Glutamatergic neuron (in vitro differentiated cells): ENCODE measurements at regions not wholly inside any gene's neighbourhood (a gene's known extent, or its start where the extent isn't known, plus 50 kb on each side); places are given as distances from the start of the nearest gene placed in this dataset.
A peak's percentile ranks its signal among the peaks of the same experiment; 100 is the strongest.

Source experiments
- DNase-seq: peaks from one replicate; pipeline ENCODE4 v3.0.0; 2022
- H3K27ac Mint-ChIP-seq: one replicate; pipeline ENCODE4 v1.8.0; 2020; ENCODE audit warnings: mild to moderate bottlenecking, mixed read lengths, inconsistent platforms; ENCODE audit not compliant: unreplicated experiment
- H3K27me3 Mint-ChIP-seq: one replicate; pipeline ENCODE4 v1.8.0; 2020; ENCODE audit warnings: mild to moderate bottlenecking, moderate library complexity, mixed read lengths, inconsistent platforms; ENCODE audit not compliant: unreplicated experiment
- H3K36me3 Mint-ChIP-seq: one replicate; pipeline ENCODE4 v1.8.0; 2020; ENCODE audit warnings: mild to moderate bottlenecking, mixed read lengths, inconsistent platforms; ENCODE audit not compliant: unreplicated experiment
- H3K4me1 Mint-ChIP-seq: one replicate; pipeline ENCODE4 v1.8.0; 2020; ENCODE audit warnings: mild to moderate bottlenecking, low read depth, mixed read lengths, inconsistent platforms; ENCODE audit not compliant: unreplicated experiment
- H3K4me3 Mint-ChIP-seq: one replicate; pipeline ENCODE4 v1.8.0; 2020; ENCODE audit warnings: mild to moderate bottlenecking, mixed read lengths, inconsistent platforms; ENCODE audit not compliant: unreplicated experiment
- H3K9me3 Mint-ChIP-seq: one replicate; pipeline ENCODE4 v1.8.0; 2020; ENCODE audit warnings: mild to moderate bottlenecking, moderate library complexity, mixed read lengths, inconsistent platforms; ENCODE audit not compliant: unreplicated experiment
- TF ChIP-seq, protein P1 (sequence below): fragments of 200-600 bp; sonication (generic); IDR thresholded peaks from one replicate; pipeline ENCODE4 v1.5.0; 2021; ENCODE audit not compliant: partially characterized antibody, unreplicated experiment

DNA sequence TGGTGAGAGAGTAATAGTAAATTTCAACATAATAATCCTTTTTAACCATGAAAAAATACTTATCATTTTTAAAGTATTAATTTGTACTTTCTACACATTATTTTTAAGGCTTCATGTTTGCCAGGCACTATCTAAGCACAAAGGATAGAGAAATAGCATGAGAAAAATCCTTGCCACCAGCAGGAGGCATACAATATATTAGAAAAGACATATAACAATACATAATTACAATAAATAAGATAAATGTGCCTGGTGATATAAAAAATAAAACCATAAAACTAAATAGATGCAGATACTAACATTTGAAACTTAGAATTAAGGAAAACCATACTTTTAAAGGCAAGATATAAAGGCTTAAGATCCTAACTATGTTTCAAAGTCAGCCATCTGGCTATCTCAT, 1256.4 kb downstream of the DIAPH3 start:
- Mint-ChIP-seq H3K9me3 (peaks cover 3% of the 10 kb centered on the region), H3K4me1 (peaks cover 2% of the 10 kb centered on the region), H3K4me3 (no peak overlapping the region), H3K27ac (no peak overlapping the region), H3K36me3 (peaks cover 4% of the 10 kb centered on the region), H3K27me3 (no peaks in the 10 kb centered on the region)
- DNase-seq = no peak
- TF ChIP-seq, protein P1, sequence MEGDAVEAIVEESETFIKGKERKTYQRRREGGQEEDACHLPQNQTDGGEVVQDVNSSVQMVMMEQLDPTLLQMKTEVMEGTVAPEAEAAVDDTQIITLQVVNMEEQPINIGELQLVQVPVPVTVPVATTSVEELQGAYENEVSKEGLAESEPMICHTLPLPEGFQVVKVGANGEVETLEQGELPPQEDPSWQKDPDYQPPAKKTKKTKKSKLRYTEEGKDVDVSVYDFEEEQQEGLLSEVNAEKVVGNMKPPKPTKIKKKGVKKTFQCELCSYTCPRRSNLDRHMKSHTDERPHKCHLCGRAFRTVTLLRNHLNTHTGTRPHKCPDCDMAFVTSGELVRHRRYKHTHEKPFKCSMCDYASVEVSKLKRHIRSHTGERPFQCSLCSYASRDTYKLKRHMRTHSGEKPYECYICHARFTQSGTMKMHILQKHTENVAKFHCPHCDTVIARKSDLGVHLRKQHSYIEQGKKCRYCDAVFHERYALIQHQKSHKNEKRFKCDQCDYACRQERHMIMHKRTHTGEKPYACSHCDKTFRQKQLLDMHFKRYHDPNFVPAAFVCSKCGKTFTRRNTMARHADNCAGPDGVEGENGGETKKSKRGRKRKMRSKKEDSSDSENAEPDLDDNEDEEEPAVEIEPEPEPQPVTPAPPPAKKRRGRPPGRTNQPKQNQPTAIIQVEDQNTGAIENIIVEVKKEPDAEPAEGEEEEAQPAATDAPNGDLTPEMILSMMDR = no peak

DNA sequence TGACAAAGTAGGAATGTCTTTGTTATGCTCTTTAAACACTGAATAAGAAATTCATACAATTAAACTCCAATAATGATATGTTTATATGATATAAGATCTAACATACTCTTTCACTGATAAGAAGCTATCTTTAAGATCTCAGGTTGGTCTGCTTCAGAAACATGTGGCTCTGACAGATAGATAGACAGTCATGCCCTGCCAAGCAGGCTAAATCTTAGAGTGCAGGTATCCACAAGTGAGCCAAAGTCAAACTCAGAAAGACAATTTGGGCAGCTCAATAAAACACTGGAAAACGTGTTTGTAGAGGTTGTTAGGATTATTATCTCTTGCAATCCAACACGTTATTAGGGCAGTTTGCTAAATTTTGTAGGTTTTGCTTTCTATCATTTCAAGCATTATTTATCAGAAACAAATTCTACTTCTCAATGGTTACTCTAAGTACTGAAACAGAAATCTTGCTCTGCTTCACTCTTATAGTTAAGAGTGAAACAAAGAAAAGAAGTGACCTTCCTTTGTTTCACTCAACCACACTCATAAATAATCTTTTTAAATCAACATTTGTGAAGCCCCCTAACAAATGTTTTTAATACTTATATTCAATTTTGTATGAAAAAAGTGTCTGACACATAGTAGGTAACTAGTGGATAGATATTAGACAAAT, 1255.6 kb downstream of the DIAPH3 start:
- TF ChIP-seq, protein P1 = no peak
- no peak overlapping the region for H3K4me3 Mint-ChIP-seq
- H3K4me1 Mint-ChIP-seq = peaks cover 2% of the 10 kb centered on the region
- peaks cover 4% of the 10 kb centered on the region for H3K36me3 Mint-ChIP-seq
- no peak overlapping the region for H3K27ac Mint-ChIP-seq
- H3K9me3 Mint-ChIP-seq = peaks cover 3% of the 10 kb centered on the region
- DNase-seq = no peak
- H3K27me3 Mint-ChIP-seq = no peaks in the 10 kb centered on the region

DNA sequence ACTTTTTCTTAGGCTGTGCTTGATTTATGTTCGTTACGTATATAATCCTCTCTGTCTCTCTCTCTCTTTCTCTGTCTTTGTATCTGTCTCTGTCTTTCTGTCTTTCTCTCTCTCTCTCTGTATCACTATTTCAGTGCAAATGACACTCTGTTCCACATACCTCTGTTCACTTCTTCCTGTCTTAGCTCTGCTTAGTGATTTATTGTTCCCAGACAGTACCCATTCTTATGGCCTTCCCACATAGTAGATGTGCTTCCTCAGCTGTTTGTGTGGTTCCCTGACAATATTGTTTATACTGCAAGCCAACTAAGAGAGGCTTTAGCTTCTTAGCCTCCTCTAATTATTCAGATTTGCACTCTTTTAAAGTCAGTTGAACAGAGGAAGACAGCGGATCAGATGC, 1244.2 kb downstream of the DIAPH3 start:
- Mint-ChIP-seq H3K27me3 (peaks cover 1% of the 10 kb centered on the region), H3K36me3 (no peaks in the 10 kb centered on the region), H3K4me3 (no peak overlapping the region), H3K4me1 (no peaks in the 10 kb centered on the region), H3K27ac (no peak overlapping the region), H3K9me3 (no peaks in the 10 kb centered on the region)
- no peak for DNase-seq
- TF ChIP-seq, protein P1 = no peak

DNA sequence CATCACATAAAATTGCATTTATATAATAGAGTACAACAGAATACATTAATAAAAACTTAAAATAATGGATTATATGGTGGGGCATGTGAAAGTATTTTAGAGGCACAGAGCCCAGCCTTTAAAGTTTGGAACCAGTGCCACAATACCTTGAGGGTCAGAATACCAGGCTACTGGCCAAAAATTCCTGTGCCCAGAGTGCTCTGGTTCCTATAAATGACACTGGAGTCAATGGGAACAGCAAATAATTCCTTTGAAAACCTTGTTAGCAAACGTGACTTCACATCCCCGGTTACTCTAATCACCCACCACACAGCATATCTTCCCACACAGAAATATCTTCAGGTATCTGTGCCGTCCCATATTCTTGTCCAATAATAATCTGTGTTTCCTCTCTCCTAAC, 1242.6 kb downstream of the DIAPH3 start:
- Mint-ChIP-seq H3K4me3 (no peak overlapping the region), H3K27me3 (peaks cover 1% of the 10 kb centered on the region), H3K36me3 (no peaks in the 10 kb centered on the region), H3K27ac (peak overlapping the region; percentile 37), H3K9me3 (no peaks in the 10 kb centered on the region), H3K4me1 (no peaks in the 10 kb centered on the region)
- DNase-seq = no peak
- TF ChIP-seq, protein P1 = no peak

DNA sequence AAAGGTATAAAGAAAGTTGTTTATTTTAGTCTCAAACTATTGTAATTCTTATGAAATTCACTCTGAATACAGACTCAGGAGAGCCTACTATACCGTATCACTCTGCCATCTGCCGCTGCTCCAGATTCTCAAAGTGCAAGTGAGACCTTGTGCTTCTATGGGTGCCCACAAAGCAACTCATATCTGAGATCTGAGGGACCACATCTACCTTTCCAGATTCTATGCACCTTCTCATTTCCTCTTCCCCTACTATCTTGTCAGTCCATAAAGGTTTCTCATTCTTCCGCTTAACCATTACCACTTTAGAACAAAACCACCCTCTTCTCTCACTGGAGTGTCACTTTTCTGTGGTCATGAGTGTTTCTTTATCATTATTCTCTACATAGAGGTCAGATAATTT, 1236.9 kb downstream of the DIAPH3 start:
- TF ChIP-seq, protein P1 = no peak
- no peak overlapping the region for H3K27ac Mint-ChIP-seq
- DNase-seq = no peak
- no peaks in the 10 kb centered on the region for H3K4me1 Mint-ChIP-seq
- H3K27me3 Mint-ChIP-seq = no peaks in the 10 kb centered on the region
- H3K36me3 Mint-ChIP-seq = no peaks in the 10 kb centered on the region
- no peaks in the 10 kb centered on the region for H3K9me3 Mint-ChIP-seq
- no peak overlapping the region for H3K4me3 Mint-ChIP-seq
